MM.1S (cell line): ENCODE measurements at regions not wholly inside any gene's neighbourhood (a gene's known extent, or its start where the extent isn't known, plus 50 kb on each side); places are given as distances from the start of the nearest gene placed in this dataset.

Source experiments
- DNase-seq: peaks from one replicate; pipeline ENCODE4 v3.0.0-alpha.2; 2015
- H2AFZ ChIP-seq: fragments of 300-600 bp; sonication (generic); 2 replicates; pipeline ENCODE4 v1.6.0; 2016; ENCODE audit warnings: antibody characterized with exemption, low read length
- H3F3A ChIP-seq: fragments of 300-600 bp; sonication (generic); 2 replicates; pipeline ENCODE4 v1.6.1; 2016; ENCODE audit warnings: mild to moderate bottlenecking, antibody characterized with exemption, low read length, moderate library complexity, mixed read lengths; ENCODE audit not compliant: insufficient read depth
- H3K27ac ChIP-seq: fragments of 300-600 bp; sonication (generic); 2 replicates; pipeline ENCODE4 v1.5.1; 2016; ENCODE audit warnings: mild to moderate bottlenecking, low read length
- H3K27me3 ChIP-seq: fragments of 300-600 bp; sonication (generic); replicated peaks from 2 replicates; pipeline ENCODE4 v1.6.0; 2016; ENCODE audit warnings: low read length; ENCODE audit not compliant: insufficient read depth
- H3K36me3 ChIP-seq: fragments of 300-600 bp; sonication (generic); replicated peaks from 2 replicates; pipeline ENCODE4 v1.6.1; 2016; ENCODE audit warnings: mild to moderate bottlenecking, low read length, mixed read lengths; ENCODE audit not compliant: insufficient read depth
- H3K4me1 ChIP-seq: fragments of 300-600 bp; sonication (generic); 2 replicates; pipeline ENCODE4 v1.6.1; 2016; ENCODE audit warnings: low read length, mixed read lengths
- H3K4me2 ChIP-seq: fragments of 300-600 bp; sonication (generic); 2 replicates; pipeline ENCODE4 v1.6.0; 2016; ENCODE audit warnings: low read depth, low read length
- H3K4me3 ChIP-seq: fragments of 300-600 bp; sonication (generic); 2 replicates; pipeline ENCODE4 v1.5.1; 2016; ENCODE audit warnings: low read length, mixed read lengths
- H3K79me2 ChIP-seq: fragments of 300-600 bp; sonication (generic); 2 replicates; pipeline ENCODE4 v1.6.1; 2016; ENCODE audit warnings: mixed run types, low read length, mixed read lengths
- H3K9ac ChIP-seq: fragments of 300-600 bp; sonication (generic); 2 replicates; pipeline ENCODE4 v1.6.1; 2016; ENCODE audit warnings: low read length, mixed read lengths
- H3K9me2 ChIP-seq: fragments of 300-600 bp; sonication (generic); replicated peaks from 2 replicates; pipeline ENCODE4 v1.6.1; 2016; ENCODE audit warnings: mild to moderate bottlenecking, low read length, mixed read lengths; ENCODE audit not compliant: insufficient read depth
- H3K9me3 ChIP-seq: fragments of 300-600 bp; sonication (generic); replicated peaks from 2 replicates; pipeline ENCODE4 v1.6.1; 2016; ENCODE audit warnings: mild to moderate bottlenecking, low read length, mixed read lengths; ENCODE audit not compliant: insufficient read depth
- H4K20me1 ChIP-seq: fragments of 300-600 bp; sonication (generic); 2 replicates; pipeline ENCODE4 v1.6.1; 2016; ENCODE audit warnings: mild to moderate bottlenecking, low read length, moderate library complexity, mixed read lengths; ENCODE audit not compliant: insufficient read depth
- EZH2 ChIP-seq: fragments of 300-600 bp; sonication (generic); optimal IDR thresholded peaks from 2 replicates; pipeline ENCODE3; 2017; ENCODE audit warnings: low read depth, mild to moderate bottlenecking, antibody characterized with exemption, low read length, mixed read lengths
- EZH2phosphoT487 ChIP-seq: fragments of 300-600 bp; sonication (generic); IDR thresholded peaks from 2 replicates; pipeline ENCODE4 v1.6.1; 2018; ENCODE audit warnings: antibody characterized with exemption, low read length
- TF ChIP-seq, protein P1 (sequence below): fragments of 300-600 bp; sonication (generic); IDR thresholded peaks from 2 replicates; pipeline ENCODE4 v1.5.1; 2016; ENCODE audit warnings: antibody characterized with exemption, low read length, mixed read lengths

DNA sequence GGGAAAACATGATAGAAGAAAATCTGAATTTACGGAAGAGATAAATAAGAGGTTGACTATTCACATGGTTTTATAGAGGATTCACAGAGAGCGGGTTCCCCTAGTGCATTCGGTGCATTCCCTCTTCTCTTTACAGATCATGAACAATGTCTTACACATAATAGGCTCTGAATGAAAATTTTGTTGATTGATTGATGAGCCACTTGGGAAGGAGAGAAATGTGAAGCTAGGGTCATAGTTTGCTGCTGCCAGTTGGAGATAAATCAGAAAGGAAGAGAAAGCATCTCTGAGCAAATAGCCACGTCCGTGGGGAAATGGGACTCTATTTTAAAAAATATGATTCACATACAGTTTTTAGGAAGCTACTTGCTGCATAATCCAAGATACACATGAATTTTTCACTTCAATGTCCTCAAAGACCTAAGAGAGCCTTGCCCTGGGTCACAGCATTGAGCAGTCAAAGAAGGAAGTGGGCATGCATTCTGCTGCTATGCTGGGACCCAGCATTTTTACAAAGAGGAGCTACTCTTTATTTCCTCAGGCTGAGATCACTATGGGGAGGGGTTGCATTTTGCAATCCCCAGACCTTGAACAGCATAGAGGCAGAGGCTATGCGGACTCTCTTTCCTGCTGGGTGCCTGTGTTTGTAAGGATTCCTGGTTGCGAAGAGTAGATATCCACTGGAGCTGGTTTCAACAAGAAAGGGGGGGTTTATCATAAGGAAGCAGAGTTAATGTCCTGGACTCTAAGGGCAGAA is 395.3 kb downstream of the TSN start:
- H2AFZ ChIP-seq = no peak overlapping the region
- H3K4me2 ChIP-seq = no peak overlapping the region
- no peaks in the 10 kb centered on the region for H3K9me3 ChIP-seq
- H3K4me3 ChIP-seq = no peak overlapping the region
- no peaks in the 10 kb centered on the region for H3K79me2 ChIP-seq
- H4K20me1 ChIP-seq = no peaks in the 10 kb centered on the region
- H3F3A ChIP-seq = no peaks in the 10 kb centered on the region
- H3K27ac ChIP-seq = no peak overlapping the region
- no peak for DNase-seq
- no peaks in the 10 kb centered on the region for H3K27me3 ChIP-seq
- H3K36me3 ChIP-seq = no peaks in the 10 kb centered on the region
- H3K9me2 ChIP-seq = no peaks in the 10 kb centered on the region
- no peak overlapping the region for H3K9ac ChIP-seq
- no peak for TF ChIP-seq EZH2
- no peak for TF ChIP-seq EZH2phosphoT487
- TF ChIP-seq, protein P1, sequence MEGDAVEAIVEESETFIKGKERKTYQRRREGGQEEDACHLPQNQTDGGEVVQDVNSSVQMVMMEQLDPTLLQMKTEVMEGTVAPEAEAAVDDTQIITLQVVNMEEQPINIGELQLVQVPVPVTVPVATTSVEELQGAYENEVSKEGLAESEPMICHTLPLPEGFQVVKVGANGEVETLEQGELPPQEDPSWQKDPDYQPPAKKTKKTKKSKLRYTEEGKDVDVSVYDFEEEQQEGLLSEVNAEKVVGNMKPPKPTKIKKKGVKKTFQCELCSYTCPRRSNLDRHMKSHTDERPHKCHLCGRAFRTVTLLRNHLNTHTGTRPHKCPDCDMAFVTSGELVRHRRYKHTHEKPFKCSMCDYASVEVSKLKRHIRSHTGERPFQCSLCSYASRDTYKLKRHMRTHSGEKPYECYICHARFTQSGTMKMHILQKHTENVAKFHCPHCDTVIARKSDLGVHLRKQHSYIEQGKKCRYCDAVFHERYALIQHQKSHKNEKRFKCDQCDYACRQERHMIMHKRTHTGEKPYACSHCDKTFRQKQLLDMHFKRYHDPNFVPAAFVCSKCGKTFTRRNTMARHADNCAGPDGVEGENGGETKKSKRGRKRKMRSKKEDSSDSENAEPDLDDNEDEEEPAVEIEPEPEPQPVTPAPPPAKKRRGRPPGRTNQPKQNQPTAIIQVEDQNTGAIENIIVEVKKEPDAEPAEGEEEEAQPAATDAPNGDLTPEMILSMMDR = no peak
- no peaks in the 10 kb centered on the region for H3K4me1 ChIP-seq

DNA sequence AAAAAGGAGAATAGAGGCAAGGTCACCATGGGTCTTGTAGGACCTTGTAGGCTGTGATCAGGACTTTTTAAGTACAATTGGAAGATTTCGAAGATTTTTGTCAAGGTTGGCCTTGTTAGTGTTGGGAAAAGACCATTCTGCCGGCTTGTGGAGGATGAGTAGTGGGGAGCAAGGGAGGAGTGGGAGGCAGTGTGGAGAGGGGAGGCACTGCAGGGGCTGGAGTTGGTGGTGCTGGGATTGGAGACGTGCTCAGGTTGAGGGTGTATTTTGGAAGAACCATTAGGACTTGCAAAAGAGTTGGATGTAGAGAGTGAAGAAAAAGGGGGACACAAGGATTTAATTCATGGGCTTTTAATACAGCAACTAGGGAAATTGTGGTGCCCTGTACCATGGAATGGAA is 397.1 kb downstream of the TSN start:
- no peak overlapping the region for H3K27ac ChIP-seq
- no peaks in the 10 kb centered on the region for H3K79me2 ChIP-seq
- H2AFZ ChIP-seq = no peak overlapping the region
- H3F3A ChIP-seq = no peaks in the 10 kb centered on the region
- no peak overlapping the region for H3K4me2 ChIP-seq
- TF ChIP-seq, protein P1 = no peak
- no peak for TF ChIP-seq EZH2
- no peak for TF ChIP-seq EZH2phosphoT487
- no peak overlapping the region for H3K4me3 ChIP-seq
- H3K36me3 ChIP-seq = no peaks in the 10 kb centered on the region
- no peaks in the 10 kb centered on the region for H3K9me2 ChIP-seq
- no peak overlapping the region for H3K9ac ChIP-seq
- no peaks in the 10 kb centered on the region for H3K9me3 ChIP-seq
- no peaks in the 10 kb centered on the region for H3K27me3 ChIP-seq
- DNase-seq = no peak
- H3K4me1 ChIP-seq = no peaks in the 10 kb centered on the region
- H4K20me1 ChIP-seq = no peaks in the 10 kb centered on the region

DNA sequence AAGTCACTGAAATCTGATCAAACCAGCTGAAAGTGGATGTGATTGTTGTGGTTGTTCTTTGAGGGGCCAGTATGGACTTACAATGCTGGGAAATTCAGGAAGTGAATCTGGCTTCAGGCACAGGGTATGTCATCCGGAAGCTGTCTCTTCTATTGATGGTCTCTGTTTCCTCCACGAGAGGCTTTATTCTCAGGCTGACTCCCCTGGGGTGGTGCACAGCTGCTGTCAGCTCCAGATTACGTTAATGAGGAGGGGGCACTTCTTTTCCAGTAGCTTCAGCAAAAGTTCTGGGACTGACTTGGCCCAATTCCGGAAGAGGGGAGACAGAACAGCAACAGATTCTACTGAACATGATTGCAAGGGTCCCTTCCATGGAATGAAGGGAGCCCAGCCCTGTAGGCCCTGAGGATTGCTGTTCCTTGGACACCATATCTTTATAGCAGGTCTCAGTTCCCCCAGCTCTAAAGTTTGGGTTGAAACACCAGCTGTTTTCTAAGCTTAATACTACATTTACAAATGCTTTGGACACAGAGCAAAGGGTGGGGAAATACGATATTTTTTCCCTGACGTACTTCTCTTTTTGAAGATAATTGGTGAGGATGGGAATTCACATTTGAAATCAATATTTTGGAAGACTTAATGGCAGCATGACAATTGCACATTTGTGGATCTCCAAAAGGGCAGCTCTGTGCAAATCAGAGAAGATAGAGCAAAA is 400.9 kb downstream of the TSN start:
- no peak overlapping the region for H3K4me3 ChIP-seq

More for the DNA sequence above, 400.9 kb downstream of the TSN start:
- Histone ChIP-seq H3K4me2 (no peak overlapping the region), H3K9me3 (no peaks in the 10 kb centered on the region), H3K79me2 (no peaks in the 10 kb centered on the region), H3K4me1 (no peaks in the 10 kb centered on the region), H3K9me2 (no peaks in the 10 kb centered on the region), H4K20me1 (no peaks in the 10 kb centered on the region), H3K9ac (no peak overlapping the region), H2AFZ (no peak overlapping the region), H3F3A (no peaks in the 10 kb centered on the region), H3K27ac (no peak overlapping the region), H3K36me3 (no peaks in the 10 kb centered on the region), H3K27me3 (no peaks in the 10 kb centered on the region)
- TF ChIP-seq EZH2phosphoT487 = no peak
- no peak for TF ChIP-seq EZH2
- TF ChIP-seq, protein P1 = no peak
- DNase-seq = no peak
